Bronchial epithelial cell (primary cell): ENCODE measurements at regions not wholly inside any gene's neighbourhood (a gene's known extent, or its start where the extent isn't known, plus 50 kb on each side); places are given as distances from the start of the nearest gene placed in this dataset.

Experiments
- DNase-seq: peaks from one replicate; pipeline ENCODE4 v3.0.0-alpha.2; 2010; ENCODE audit warnings: low read depth
- FAIRE-seq: peaks from 2 replicates; lab custom pipeline; 2011; peaks lifted over from hg19 to GRCh38; lab: Jason Lieb, UNC
- H3K27me3 ChIP-seq: 2 replicates; pipeline ENCODE4 v1.5.1; 2011; ENCODE audit warnings: low read length; ENCODE audit not compliant: control insufficient read depth, insufficient read depth
- H3K36me3 ChIP-seq: 2 replicates; pipeline ENCODE4 v1.5.1; 2011; ENCODE audit warnings: low read length; ENCODE audit not compliant: control insufficient read depth, insufficient read depth
- H3K4me3 ChIP-seq: 2 replicates; pipeline ENCODE4 v1.5.1; 2011; ENCODE audit warnings: mild to moderate bottlenecking, low read depth, low read length, control low read depth
- CTCF ChIP-seq: IDR thresholded peaks from 2 replicates; pipeline ENCODE4 v1.5.1; 2011; ENCODE audit warnings: mild to moderate bottlenecking, moderate library complexity, low read length, control low read depth, inconsistent platforms; ENCODE audit not compliant: insufficient read depth, severe bottlenecking

GRCh38 chr2:107591561-107592279, 235.0 kb upstream of the RGPD4 start:
- Histone ChIP-seq H3K36me3 (no peaks in the 10 kb centered on the region), H3K27me3 (no peaks in the 10 kb centered on the region), H3K4me3 (no peak overlapping the region)
- TF ChIP-seq CTCF, result no peak
- FAIRE-seq (no peak), DNase-seq (no peak)

GRCh38 chr2:107592280-107592624, 234.4 kb upstream of the RGPD4 start:
- Histone ChIP-seq H3K4me3 (no peak overlapping the region), H3K27me3 (no peaks in the 10 kb centered on the region), H3K36me3 (no peaks in the 10 kb centered on the region)
- no peak for TF ChIP-seq CTCF
- FAIRE-seq (no peak), DNase-seq (no peak)

GRCh38 chr2:107595285-107595684, 231.4 kb upstream of the RGPD4 start:
- no peak for FAIRE-seq

GRCh38 chr2:107595749-107596148, 230.9 kb upstream of the RGPD4 start:
- DNase-seq, result peak; percentile 66
- Histone ChIP-seq H3K4me3 (no peak overlapping the region), H3K36me3 (no peaks in the 10 kb centered on the region), H3K27me3 (no peaks in the 10 kb centered on the region)
- TF ChIP-seq CTCF, result no peak
- FAIRE-seq, result no peak

More at GRCh38 chr2:107595285-107595684, 231.4 kb upstream of the RGPD4 start:
- Histone ChIP-seq H3K36me3 (no peaks in the 10 kb centered on the region), H3K27me3 (no peaks in the 10 kb centered on the region), H3K4me3 (no peak overlapping the region)
- TF ChIP-seq CTCF, result no peak
- no peak for DNase-seq

GRCh38 chr2:107597507-107597906, 229.2 kb upstream of the RGPD4 start:
- DNase-seq (peak; percentile 35), FAIRE-seq (no peak)
- no peak for TF ChIP-seq CTCF
- H3K36me3 ChIP-seq, result no peaks in the 10 kb centered on the region
- H3K27me3 ChIP-seq, result no peaks in the 10 kb centered on the region
- H3K4me3 ChIP-seq, result no peak overlapping the region

- no peak for TF ChIP-seq CTCF
- FAIRE-seq (no peak), DNase-seq (no peak)
- no peaks in the 10 kb centered on the region for H3K36me3 ChIP-seq
- no peaks in the 10 kb centered on the region for H3K27me3 ChIP-seq
- H3K4me3 ChIP-seq, result no peak overlapping the region
These were observed 223.9 kb upstream of the RGPD4 start for GRCh38 chr2:107602801-107603200.
